ENCODE measurements at regions not wholly inside any gene's neighbourhood (a gene's known extent, or its start where the extent isn't known, plus 50 kb on each side); places are given as distances from the start of the nearest gene placed in this dataset.

- TF ChIP-seq, protein P1, sequence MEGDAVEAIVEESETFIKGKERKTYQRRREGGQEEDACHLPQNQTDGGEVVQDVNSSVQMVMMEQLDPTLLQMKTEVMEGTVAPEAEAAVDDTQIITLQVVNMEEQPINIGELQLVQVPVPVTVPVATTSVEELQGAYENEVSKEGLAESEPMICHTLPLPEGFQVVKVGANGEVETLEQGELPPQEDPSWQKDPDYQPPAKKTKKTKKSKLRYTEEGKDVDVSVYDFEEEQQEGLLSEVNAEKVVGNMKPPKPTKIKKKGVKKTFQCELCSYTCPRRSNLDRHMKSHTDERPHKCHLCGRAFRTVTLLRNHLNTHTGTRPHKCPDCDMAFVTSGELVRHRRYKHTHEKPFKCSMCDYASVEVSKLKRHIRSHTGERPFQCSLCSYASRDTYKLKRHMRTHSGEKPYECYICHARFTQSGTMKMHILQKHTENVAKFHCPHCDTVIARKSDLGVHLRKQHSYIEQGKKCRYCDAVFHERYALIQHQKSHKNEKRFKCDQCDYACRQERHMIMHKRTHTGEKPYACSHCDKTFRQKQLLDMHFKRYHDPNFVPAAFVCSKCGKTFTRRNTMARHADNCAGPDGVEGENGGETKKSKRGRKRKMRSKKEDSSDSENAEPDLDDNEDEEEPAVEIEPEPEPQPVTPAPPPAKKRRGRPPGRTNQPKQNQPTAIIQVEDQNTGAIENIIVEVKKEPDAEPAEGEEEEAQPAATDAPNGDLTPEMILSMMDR (IDR thresholded peaks at IDR 0.05; ENCODE audit: low read depth, low read length, missing control alignments), result no peak
- DNase-seq (ENCODE audit: low read depth), result no peak
Observed at GRCh38 chr4:74583757-74584156, 138.8 kb downstream of the AREG start.

DNA sequence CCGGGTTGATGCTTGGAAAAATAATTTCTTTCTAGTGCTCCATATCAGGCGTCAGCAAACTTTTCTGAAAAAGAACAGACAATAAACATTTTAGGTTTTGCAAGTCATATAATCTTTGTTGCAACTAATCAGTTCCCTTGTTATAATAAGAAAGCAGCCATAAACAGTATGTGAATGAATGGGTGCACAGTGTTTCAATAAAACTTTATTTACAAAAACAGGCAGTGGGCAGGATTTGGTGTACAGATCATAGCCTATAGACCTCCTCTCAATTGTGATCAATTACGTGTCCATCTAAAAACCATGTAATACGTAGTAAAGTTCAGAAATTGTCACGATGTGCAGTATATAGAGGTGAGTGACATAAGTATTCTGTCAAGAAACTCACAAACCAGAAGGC lies 143.4 kb downstream of the AREG start:
- no peak for DNase-seq (ENCODE audit: low read depth)
- H3K4me3 ChIP-seq (ENCODE audit: low read depth, low read length), result no peak overlapping the region
- TF ChIP-seq, protein P1 (IDR thresholded peaks at IDR 0.05; ENCODE audit: low read depth, low read length, missing control alignments), result no peak

More at GRCh38 chr4:74583757-74584156, 138.8 kb downstream of the AREG start:
- H3K4me3 ChIP-seq (ENCODE audit: low read depth, low read length), result no peak overlapping the region

DNA sequence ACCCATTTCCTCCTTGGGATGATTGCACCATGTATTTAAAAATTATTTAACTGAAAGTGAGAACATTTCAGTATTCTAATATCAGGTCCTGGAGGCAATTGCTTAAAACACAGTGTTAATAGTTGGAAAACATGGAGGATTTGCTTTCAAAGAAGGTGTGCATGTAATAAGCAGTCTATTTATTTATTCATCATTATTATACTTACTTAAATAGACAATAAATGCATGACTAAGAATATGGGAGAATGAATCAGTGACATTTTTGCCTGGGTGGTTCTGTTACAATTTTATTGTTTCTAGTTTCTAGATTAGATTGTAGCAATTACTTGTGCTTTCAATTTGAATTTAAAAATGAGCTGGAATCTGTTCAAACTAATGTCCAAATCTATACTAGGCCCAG lies 145.5 kb downstream of the AREG start:
- TF ChIP-seq, protein P1 (IDR thresholded peaks at IDR 0.05; ENCODE audit: low read depth, low read length, missing control alignments), result no peak
- no peak overlapping the region for H3K4me3 ChIP-seq (ENCODE audit: low read depth, low read length)
- no peak for DNase-seq (ENCODE audit: low read depth)

- no peak for DNase-seq (ENCODE audit: low read depth)
- TF ChIP-seq, protein P1 (IDR thresholded peaks at IDR 0.05; ENCODE audit: low read depth, low read length, missing control alignments), result no peak
- H3K4me3 ChIP-seq (ENCODE audit: low read depth, low read length), result no peak overlapping the region
Observed at GRCh38 chr4:74598611-74599325, 153.8 kb downstream of the AREG start.

GRCh38 chr4:74603186-74603585 lies 158.2 kb downstream of the AREG start:
- DNase-seq (ENCODE audit: low read depth), result no peak
- no peak overlapping the region for H3K4me3 ChIP-seq (ENCODE audit: low read depth, low read length)
- TF ChIP-seq, protein P1 (IDR thresholded peaks at IDR 0.05; ENCODE audit: low read depth, low read length, missing control alignments), result no peak

GRCh38 chr4:74608151-74608949 lies 163.4 kb downstream of the AREG start:
- no peak overlapping the region for H3K4me3 ChIP-seq (ENCODE audit: low read depth, low read length)
- no peak for DNase-seq (ENCODE audit: low read depth)
- TF ChIP-seq, protein P1 (IDR thresholded peaks at IDR 0.05; ENCODE audit: low read depth, low read length, missing control alignments), result no peak
